Bronchial epithelial cell (primary cell): ENCODE measurements at regions not wholly inside any gene's neighbourhood (a gene's known extent, or its start where the extent isn't known, plus 50 kb on each side); places are given as distances from the start of the nearest gene placed in this dataset.

Source experiments
- DNase-seq: peaks from one replicate; pipeline ENCODE4 v3.0.0-alpha.2; 2010; ENCODE audit warnings: low read depth
- FAIRE-seq: peaks from 2 replicates; lab custom pipeline; 2011; peaks lifted over from hg19 to GRCh38; lab: Jason Lieb, UNC
- H3K27me3 ChIP-seq: 2 replicates; pipeline ENCODE4 v1.5.1; 2011; ENCODE audit warnings: low read length; ENCODE audit not compliant: control insufficient read depth, insufficient read depth
- H3K36me3 ChIP-seq: 2 replicates; pipeline ENCODE4 v1.5.1; 2011; ENCODE audit warnings: low read length; ENCODE audit not compliant: control insufficient read depth, insufficient read depth
- H3K4me3 ChIP-seq: 2 replicates; pipeline ENCODE4 v1.5.1; 2011; ENCODE audit warnings: mild to moderate bottlenecking, low read depth, low read length, control low read depth
- TF ChIP-seq, protein P1 (sequence below): IDR thresholded peaks from 2 replicates; pipeline ENCODE4 v1.5.1; 2011; ENCODE audit warnings: mild to moderate bottlenecking, moderate library complexity, low read length, control low read depth, inconsistent platforms; ENCODE audit not compliant: insufficient read depth, severe bottlenecking

GRCh38 chr5:84796399-84796798, 411.7 kb upstream of the EDIL3 start:
- TF ChIP-seq, protein P1, sequence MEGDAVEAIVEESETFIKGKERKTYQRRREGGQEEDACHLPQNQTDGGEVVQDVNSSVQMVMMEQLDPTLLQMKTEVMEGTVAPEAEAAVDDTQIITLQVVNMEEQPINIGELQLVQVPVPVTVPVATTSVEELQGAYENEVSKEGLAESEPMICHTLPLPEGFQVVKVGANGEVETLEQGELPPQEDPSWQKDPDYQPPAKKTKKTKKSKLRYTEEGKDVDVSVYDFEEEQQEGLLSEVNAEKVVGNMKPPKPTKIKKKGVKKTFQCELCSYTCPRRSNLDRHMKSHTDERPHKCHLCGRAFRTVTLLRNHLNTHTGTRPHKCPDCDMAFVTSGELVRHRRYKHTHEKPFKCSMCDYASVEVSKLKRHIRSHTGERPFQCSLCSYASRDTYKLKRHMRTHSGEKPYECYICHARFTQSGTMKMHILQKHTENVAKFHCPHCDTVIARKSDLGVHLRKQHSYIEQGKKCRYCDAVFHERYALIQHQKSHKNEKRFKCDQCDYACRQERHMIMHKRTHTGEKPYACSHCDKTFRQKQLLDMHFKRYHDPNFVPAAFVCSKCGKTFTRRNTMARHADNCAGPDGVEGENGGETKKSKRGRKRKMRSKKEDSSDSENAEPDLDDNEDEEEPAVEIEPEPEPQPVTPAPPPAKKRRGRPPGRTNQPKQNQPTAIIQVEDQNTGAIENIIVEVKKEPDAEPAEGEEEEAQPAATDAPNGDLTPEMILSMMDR, result no peak
- Histone ChIP-seq H3K36me3 (no peaks in the 10 kb centered on the region), H3K4me3 (no peak overlapping the region), H3K27me3 (no peaks in the 10 kb centered on the region)
- no peak for FAIRE-seq
- no peak for DNase-seq

- H3K27me3 ChIP-seq, result no peaks in the 10 kb centered on the region
- TF ChIP-seq, protein P1, result no peak
- no peak for DNase-seq
- H3K4me3 ChIP-seq, result no peak overlapping the region
- H3K36me3 ChIP-seq, result no peaks in the 10 kb centered on the region
- no peak for FAIRE-seq
Observed at GRCh38 chr5:84794486-84795035, 409.9 kb upstream of the EDIL3 start.

DNA sequence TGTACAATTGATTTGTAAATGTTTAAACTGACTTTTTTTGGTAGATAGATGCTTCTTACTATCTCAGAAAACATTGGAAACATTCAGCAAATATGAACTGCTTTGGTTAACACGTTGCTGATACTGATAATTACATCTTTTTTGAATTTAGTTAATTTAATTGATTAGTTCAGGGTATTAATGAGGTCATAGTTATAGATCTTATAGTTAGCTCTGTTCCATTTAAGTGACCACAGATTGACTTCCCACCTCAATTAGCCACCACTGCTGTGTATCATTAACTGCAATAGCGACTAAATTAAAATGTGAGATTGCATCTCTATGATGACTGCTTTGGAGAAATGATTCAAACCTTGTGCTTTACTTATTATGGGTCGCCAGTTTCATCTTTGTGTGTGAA, 407.1 kb upstream of the EDIL3 start:
- H3K27me3 ChIP-seq, result no peaks in the 10 kb centered on the region
- TF ChIP-seq, protein P1, result no peak
- no peak for DNase-seq
- H3K4me3 ChIP-seq, result no peak overlapping the region
- no peak for FAIRE-seq
- no peaks in the 10 kb centered on the region for H3K36me3 ChIP-seq

DNA sequence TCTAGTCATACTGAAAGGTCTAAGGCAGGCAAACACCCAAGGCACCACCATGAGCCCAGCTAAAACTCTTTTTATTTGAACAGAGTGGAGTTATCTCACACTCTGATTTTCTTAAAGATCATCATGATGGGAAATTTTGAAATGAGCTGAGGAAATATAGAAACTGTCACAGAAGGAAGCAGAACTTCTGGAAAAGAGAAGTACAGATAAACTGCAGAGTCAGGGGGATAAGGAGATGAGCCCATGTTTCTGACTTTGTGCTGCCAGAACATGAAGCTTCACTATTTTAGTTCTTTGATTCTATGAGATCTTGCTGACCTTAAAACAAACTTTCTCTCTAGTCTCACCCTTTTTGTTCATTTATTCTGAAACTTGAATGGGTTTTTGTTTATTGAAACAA, 406.5 kb upstream of the EDIL3 start:
- Histone ChIP-seq H3K27me3 (no peaks in the 10 kb centered on the region), H3K36me3 (no peaks in the 10 kb centered on the region), H3K4me3 (no peak overlapping the region)
- DNase-seq (no peak), FAIRE-seq (no peak)
- TF ChIP-seq, protein P1, result no peak

GRCh38 chr5:84790406-84790805, 405.7 kb upstream of the EDIL3 start:
- DNase-seq (no peak), FAIRE-seq (no peak)
- TF ChIP-seq, protein P1, result no peak
- no peaks in the 10 kb centered on the region for H3K27me3 ChIP-seq
- no peaks in the 10 kb centered on the region for H3K36me3 ChIP-seq
- no peak overlapping the region for H3K4me3 ChIP-seq

GRCh38 chr5:84783003-84783402, 398.3 kb upstream of the EDIL3 start:
- Histone ChIP-seq H3K27me3 (no peaks in the 10 kb centered on the region), H3K4me3 (no peak overlapping the region), H3K36me3 (no peaks in the 10 kb centered on the region)
- DNase-seq (no peak), FAIRE-seq (no peak)
- TF ChIP-seq, protein P1, result no peak
